NOMO-1 treated with dmso at 0.1 percent for 144 hours (cell line): ENCODE measurements at regions not wholly inside any gene's neighbourhood (a gene's known extent, or its start where the extent isn't known, plus 50 kb on each side); places are given as distances from the start of the nearest gene placed in this dataset.

Experiments used
- DNase-seq: peaks from one replicate; lab custom pipeline; 2025; ENCODE audit not compliant: unreplicated experiment; lab: John Stamatoyannopoulos, UW

DNA sequence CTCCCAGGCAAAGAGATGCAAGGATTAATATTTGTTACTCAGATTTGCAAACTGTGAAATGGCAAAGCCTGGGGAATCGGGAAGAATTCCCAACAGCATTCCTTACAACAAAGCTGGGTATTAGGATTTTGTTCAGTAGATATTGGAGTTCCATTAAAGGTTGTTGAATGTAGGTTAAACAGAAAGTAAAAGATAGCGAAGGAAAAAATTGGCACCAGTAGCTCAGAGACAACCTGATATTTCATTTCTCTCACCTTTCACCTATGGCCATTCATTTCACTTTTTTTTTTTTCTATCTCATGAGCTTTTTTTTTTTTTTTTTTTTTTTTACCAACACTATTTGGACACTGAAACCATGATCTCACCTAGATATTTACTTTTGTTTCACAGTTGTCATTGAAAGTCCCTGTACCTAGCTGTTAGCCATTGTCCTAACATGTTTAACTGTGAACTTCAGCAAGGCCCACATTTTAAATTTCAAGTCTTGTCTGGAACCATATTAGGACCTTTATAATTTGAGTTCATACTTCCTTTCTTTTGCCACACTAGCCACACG, 552.5 kb downstream of the HAO1 start:
- no peak for DNase-seq

GRCh38 chr20:7389216-7389615, 551.0 kb downstream of the HAO1 start:
- no peak for DNase-seq

DNA sequence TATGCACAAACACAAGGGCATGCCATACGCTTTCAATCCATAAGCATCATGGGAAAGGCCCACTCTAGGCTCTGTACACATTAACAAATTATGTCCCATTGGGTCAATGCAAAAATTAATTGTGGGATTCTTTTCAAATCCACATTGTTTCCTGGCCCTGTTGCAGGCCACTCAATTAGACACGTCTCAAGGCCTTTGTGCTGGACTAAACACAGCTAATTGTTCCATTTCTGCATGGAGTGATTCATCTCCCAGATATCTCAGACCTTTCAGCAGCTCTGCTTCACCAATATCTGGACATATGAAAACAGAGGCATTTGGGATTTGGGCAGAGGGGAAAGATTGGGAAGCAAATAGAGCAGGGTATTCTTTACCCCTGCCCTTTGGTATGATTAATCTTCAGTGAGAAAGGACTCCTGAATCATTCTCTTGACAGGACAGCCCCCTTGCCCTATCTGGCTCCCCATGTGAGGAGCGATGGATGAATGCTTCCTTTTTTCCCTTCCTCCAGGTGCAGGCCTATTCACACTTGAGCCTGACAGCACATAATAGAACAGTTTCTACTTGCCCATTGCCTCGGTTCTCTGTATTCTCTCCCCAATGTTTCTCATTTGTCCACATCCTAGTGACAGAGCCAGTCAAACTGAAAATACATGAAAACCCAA, 547.6 kb downstream of the HAO1 start:
- DNase-seq: no peak

- DNase-seq: no peak
Observed at GRCh38 chr20:7399114-7399513, 541.1 kb downstream of the HAO1 start.

GRCh38 chr20:7399575-7399974, 540.7 kb downstream of the HAO1 start:
- DNase-seq: no peak

GRCh38 chr20:7406671-7407070, 533.6 kb downstream of the HAO1 start:
- no peak for DNase-seq

GRCh38 chr20:7410150-7410549, 530.1 kb downstream of the HAO1 start:
- DNase-seq: no peak

- no peak for DNase-seq
Observed at GRCh38 chr20:7411075-7411474, 529.2 kb downstream of the HAO1 start.

DNA sequence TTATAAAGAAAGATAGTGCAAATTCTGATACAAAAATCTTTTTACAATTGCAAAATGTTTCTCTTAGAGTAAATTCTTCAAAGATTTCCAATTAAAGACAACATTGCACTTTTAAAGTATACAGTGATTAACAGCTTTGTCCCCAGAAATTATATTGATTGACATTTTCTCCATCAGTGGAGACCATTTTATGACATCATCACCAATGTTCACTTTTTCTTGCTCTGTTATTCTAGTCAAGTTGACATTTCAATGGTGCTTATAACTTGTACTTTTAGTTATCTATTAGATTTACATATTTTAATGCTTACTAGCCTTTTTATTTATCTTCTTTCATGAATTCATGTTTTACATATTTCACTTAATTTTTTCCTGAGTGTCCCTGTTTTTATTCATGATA, 524.8 kb downstream of the HAO1 start:
- DNase-seq: no peak

DNA sequence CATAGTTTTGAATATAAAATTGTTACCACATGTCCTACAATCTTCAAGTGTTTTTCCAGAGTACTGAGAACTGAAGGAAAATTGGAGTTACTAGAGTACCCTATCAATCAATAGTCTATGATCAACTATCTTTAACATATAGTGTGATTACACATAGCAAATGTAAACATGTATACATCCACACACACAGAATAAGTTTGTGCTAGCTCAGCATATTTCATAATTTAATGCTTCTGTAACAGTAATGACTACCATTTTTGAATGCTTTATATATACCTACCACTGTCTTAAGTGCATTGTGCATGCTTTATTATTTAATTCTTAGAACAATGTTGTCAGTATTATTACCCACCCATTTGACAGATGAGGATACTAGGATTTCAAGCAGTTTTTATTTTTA, 523.9 kb downstream of the HAO1 start:
- no peak for DNase-seq

DNA sequence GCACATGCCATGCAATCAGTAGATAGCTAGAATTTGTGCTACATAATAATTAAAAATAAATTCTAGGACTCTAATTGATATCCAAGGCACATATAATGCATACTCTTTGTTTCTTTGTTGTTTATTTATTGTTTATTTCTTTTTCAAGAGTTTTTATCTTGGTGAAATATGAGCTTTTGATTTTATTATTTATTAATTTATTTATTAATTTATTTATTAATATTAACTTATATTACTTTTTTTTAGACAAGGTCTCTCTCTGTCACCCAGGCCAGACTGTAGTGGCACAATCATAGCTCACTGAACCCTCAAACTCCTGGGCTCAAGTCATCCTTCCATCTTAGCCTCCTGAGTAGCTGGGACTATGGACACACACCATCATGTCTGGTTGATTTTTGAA, 519.9 kb downstream of the HAO1 start:
- no peak for DNase-seq

DNA sequence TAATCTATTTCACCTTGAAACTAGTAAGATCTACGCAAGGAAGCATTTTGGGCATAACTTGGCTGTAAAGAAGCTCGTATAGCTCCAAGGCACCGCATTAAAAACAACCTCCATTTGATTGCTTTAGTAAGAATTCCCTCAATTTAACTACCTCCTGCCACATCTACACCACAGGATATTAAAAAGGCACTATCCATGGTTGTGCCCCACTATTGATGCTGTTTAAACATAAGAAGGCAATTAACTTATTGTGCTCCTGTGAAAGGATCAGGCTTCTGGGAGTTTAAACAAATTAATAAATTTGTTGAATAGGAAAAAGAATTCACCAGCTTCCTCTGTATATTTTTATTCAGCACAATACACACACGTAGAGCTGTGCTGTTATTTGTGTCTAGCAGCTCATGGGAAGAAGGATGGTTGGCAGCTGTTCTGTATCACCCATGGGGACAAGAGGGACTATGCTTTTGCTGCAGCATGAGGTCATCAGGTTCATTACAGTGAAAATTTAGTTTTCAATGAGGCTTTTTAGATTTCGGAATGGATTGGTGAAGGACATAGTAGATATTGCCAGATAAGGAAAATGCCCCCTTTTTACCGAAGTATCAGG, 513.3 kb downstream of the HAO1 start:
- DNase-seq: no peak

- no peak for DNase-seq
Observed at GRCh38 chr20:7428946-7429345, 511.3 kb downstream of the HAO1 start.

- DNase-seq: no peak
Observed at GRCh38 chr20:7432612-7433011, 507.6 kb downstream of the HAO1 start.

- DNase-seq: no peak
Observed at GRCh38 chr20:7437311-7437710, 502.9 kb downstream of the HAO1 start.

DNA sequence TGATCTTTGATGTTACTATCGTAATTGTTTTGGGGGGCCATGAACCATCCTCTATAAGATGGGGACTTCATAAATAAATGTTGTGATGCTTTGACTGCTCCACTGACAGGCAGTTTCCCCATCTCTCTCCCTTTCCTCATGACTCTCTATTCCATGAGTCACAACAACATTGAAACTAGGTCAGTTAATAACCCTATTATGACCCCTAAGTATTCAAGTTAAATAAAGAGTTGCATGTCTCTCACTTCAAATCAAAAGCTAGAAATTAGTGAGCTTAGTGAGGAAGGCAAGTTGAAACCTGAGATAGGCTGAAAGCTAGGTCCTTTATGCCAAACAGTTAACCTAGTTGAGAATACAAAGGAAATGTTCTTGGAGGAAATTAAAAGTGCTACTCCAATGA, 491.0 kb downstream of the HAO1 start:
- DNase-seq: no peak

DNA sequence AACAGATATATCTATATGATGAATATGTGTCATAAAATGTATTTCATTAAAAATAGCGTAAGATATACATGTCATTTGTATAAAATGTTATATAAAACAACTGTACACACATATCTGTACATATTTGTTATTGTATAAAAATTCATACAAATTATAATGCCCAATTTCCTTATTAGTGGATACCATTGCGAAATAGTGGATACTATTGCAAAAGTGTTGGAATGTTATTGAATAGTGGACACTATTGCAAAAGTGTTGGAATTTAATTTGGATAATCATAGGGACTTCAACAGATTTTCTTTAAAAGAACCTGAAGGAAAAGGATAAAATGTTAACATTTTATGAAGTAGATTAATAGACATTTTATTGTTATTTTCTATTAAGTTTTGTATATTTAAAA, 487.4 kb downstream of the HAO1 start:
- no peak for DNase-seq

GRCh38 chr20:7454047-7454446, 486.2 kb downstream of the HAO1 start:
- DNase-seq: no peak

GRCh38 chr20:7458459-7458858, 481.8 kb downstream of the HAO1 start:
- no peak for DNase-seq

GRCh38 chr20:7459083-7459482, 481.2 kb downstream of the HAO1 start:
- DNase-seq: no peak

GRCh38 chr20:7463290-7463689, 477.0 kb downstream of the HAO1 start:
- DNase-seq: no peak

- DNase-seq: no peak
Observed at GRCh38 chr20:7470912-7471311, 469.3 kb downstream of the HAO1 start.

DNA sequence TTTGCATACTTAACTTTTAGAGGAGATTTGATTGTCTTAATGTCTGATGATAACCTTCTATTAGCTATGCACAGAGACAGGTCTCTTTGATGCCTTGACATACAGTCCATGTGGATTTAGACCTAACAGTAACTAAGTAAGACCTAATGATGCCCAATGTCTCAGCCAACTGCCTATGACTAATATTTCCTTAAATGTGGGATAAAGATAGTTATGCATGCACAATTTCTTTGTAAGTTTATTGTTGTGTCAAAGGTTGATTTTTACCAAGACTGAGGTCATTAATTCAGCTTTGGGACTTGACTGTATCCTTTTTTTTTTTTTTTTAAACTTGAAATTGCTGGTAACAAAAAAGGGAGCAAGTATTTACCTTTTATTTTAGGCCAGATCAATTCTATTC, 450.0 kb downstream of the HAO1 start:
- DNase-seq: no peak
